ENCODE measurements at regions not wholly inside any gene's neighbourhood (a gene's known extent, or its start where the extent isn't known, plus 50 kb on each side); places are given as distances from the start of the nearest gene placed in this dataset.
"Not testable (repeated sequence)": the region's sequence is repeated elsewhere in the genome, so short reads cannot be mapped to it uniquely, and the experiment has no call there.

GRCh38 chr4:128649161-128649560, 160.3 kb upstream of the JADE1 start:
- no peak for DNase-seq

- DNase-seq, result no peak
Observed at GRCh38 chr4:128648021-128648420, 161.5 kb upstream of the JADE1 start.

GRCh38 chr4:128646893-128647292, 162.6 kb upstream of the JADE1 start:
- DNase-seq, result not testable (repeated sequence)

- not testable (repeated sequence) for DNase-seq
Observed at GRCh38 chr4:128644693-128645654, 164.5 kb upstream of the JADE1 start.

- DNase-seq, result not testable (repeated sequence)
Observed at GRCh38 chr4:128644107-128644506, 165.4 kb upstream of the JADE1 start.

GRCh38 chr4:128641566-128641965, 167.9 kb upstream of the JADE1 start:
- DNase-seq, result not testable (repeated sequence)

- no peak for DNase-seq
Observed at GRCh38 chr4:128639541-128640270, 169.8 kb upstream of the JADE1 start.

GRCh38 chr4:128636906-128637305, 172.6 kb upstream of the JADE1 start:
- DNase-seq, result no peak

- DNase-seq, result no peak
Observed at GRCh38 chr4:128635955-128636560, 173.4 kb upstream of the JADE1 start.

GRCh38 chr4:128635141-128635954, 174.2 kb upstream of the JADE1 start:
- no peak for DNase-seq

GRCh38 chr4:128633067-128633466, 176.4 kb upstream of the JADE1 start:
- no peak for DNase-seq

GRCh38 chr4:128630871-128631270, 178.6 kb upstream of the JADE1 start:
- DNase-seq, result no peak

GRCh38 chr4:128623508-128624215, 185.8 kb upstream of the JADE1 start:
- no peak for DNase-seq

- not testable (repeated sequence) for DNase-seq
Observed at GRCh38 chr4:128620279-128620965, 189.1 kb upstream of the JADE1 start.

- DNase-seq, result no peak
Observed at GRCh38 chr4:128615197-128615596, 194.3 kb upstream of the JADE1 start.

- DNase-seq, result no peak
Observed at GRCh38 chr4:128608006-128608405, 201.5 kb upstream of the JADE1 start.

- DNase-seq, result no peak
Observed at GRCh38 chr4:128606173-128606572, 203.3 kb upstream of the JADE1 start.

GRCh38 chr4:128604840-128605239, 204.7 kb upstream of the JADE1 start:
- no peak for DNase-seq

GRCh38 chr4:128604204-128604603, 205.3 kb upstream of the JADE1 start:
- no peak for DNase-seq

- DNase-seq, result no peak
Observed at GRCh38 chr4:128603081-128603480, 206.4 kb upstream of the JADE1 start.
